GM18520 (cell line): ENCODE measurements at regions not wholly inside any gene's neighbourhood (a gene's known extent, or its start where the extent isn't known, plus 50 kb on each side); places are given as distances from the start of the nearest gene placed in this dataset.
"Not testable (repeated sequence)": the region's sequence is repeated elsewhere in the genome, so short reads cannot be mapped to it uniquely, and the experiment has no call there.

Source experiments
- ATAC-seq: cut with Tn5 transposase; IDR thresholded peaks from one replicate; pipeline ENCODE4 v1.9.1; 2021; ENCODE audit not compliant: unreplicated experiment

- ATAC-seq = no peak
Measured at GRCh38 chr6:80789912-80790570, 683.6 kb downstream of the BCKDHB start.

GRCh38 chr6:80783271-80783670, 676.8 kb downstream of the BCKDHB start:
- not testable (repeated sequence) for ATAC-seq

GRCh38 chr6:80771941-80772340, 665.5 kb downstream of the BCKDHB start:
- ATAC-seq = no peak

GRCh38 chr6:80769106-80769505, 662.6 kb downstream of the BCKDHB start:
- no peak for ATAC-seq

GRCh38 chr6:80767808-80768207, 661.3 kb downstream of the BCKDHB start:
- no peak for ATAC-seq

GRCh38 chr6:80744213-80744612, 637.7 kb downstream of the BCKDHB start:
- no peak for ATAC-seq

GRCh38 chr6:80742481-80742880, 636.0 kb downstream of the BCKDHB start:
- ATAC-seq = no peak

GRCh38 chr6:80733641-80734040, 627.2 kb downstream of the BCKDHB start:
- ATAC-seq = no peak

GRCh38 chr6:80728830-80729229, 622.4 kb downstream of the BCKDHB start:
- no peak for ATAC-seq

- ATAC-seq = no peak
Measured at GRCh38 chr6:80728101-80728750, 621.8 kb downstream of the BCKDHB start.

- no peak for ATAC-seq
Measured at GRCh38 chr6:80725156-80725930, 618.9 kb downstream of the BCKDHB start.

- ATAC-seq = no peak
Measured at GRCh38 chr6:80720824-80721223, 614.4 kb downstream of the BCKDHB start.

GRCh38 chr6:80714513-80714912, 608.0 kb downstream of the BCKDHB start:
- ATAC-seq = no peak

- no peak for ATAC-seq
Measured at GRCh38 chr6:80698459-80698858, 592.0 kb downstream of the BCKDHB start.

- ATAC-seq = no peak
Measured at GRCh38 chr6:80696268-80696667, 589.8 kb downstream of the BCKDHB start.

- ATAC-seq = no peak
Measured at GRCh38 chr6:80690551-80691131, 584.2 kb downstream of the BCKDHB start.

GRCh38 chr6:80689716-80690395, 583.4 kb downstream of the BCKDHB start:
- ATAC-seq = no peak

GRCh38 chr6:80679992-80680391, 573.5 kb downstream of the BCKDHB start:
- no peak for ATAC-seq

GRCh38 chr6:80676386-80676785, 569.9 kb downstream of the BCKDHB start:
- no peak for ATAC-seq

- ATAC-seq = no peak
Measured at GRCh38 chr6:80674669-80675068, 568.2 kb downstream of the BCKDHB start.

- ATAC-seq = no peak
Measured at GRCh38 chr6:80673367-80673766, 566.9 kb downstream of the BCKDHB start.
